ENCODE measurements at regions not wholly inside any gene's neighbourhood (a gene's known extent, or its start where the extent isn't known, plus 50 kb on each side); places are given as distances from the start of the nearest gene placed in this dataset.
"Not testable (repeated sequence)": the region's sequence is repeated elsewhere in the genome, so short reads cannot be mapped to it uniquely, and the experiment has no call there.

- H3K27me3 ChIP-seq (replicated peaks; ENCODE audit: control insufficient read depth, insufficient read depth, low read length, poor library complexity, severe bottlenecking), result no peaks in the 10 kb centered on the region
- H3K4me3 ChIP-seq (ENCODE audit: insufficient read depth, low read depth, low read length, poor library complexity, severe bottlenecking), result no peak overlapping the region
- H3K9me3 ChIP-seq (ENCODE audit: control insufficient read depth, low read length), result no peaks in the 10 kb centered on the region
- no peak overlapping the region for H3K27ac ChIP-seq (ENCODE audit: insufficient read depth, low read length, poor library complexity, severe bottlenecking)
- no peaks in the 10 kb centered on the region for H3K36me3 ChIP-seq (ENCODE audit: control insufficient read depth, insufficient read depth, low read length)
- H3K4me1 ChIP-seq (ENCODE audit: control insufficient read depth, insufficient read depth, low read length, poor library complexity, severe bottlenecking), result no peaks in the 10 kb centered on the region
- no peak for DNase-seq
These were observed 1212.9 kb downstream of the TYW1 start for GRCh38 chr7:68209486-68209885.

- Histone ChIP-seq H3K36me3 (ENCODE audit: control insufficient read depth, insufficient read depth, low read length) (no peaks in the 10 kb centered on the region), H3K27ac (ENCODE audit: insufficient read depth, low read length, poor library complexity, severe bottlenecking) (no peak overlapping the region), H3K9me3 (ENCODE audit: control insufficient read depth, low read length) (no peaks in the 10 kb centered on the region), H3K27me3 (replicated peaks; ENCODE audit: control insufficient read depth, insufficient read depth, low read length, poor library complexity, severe bottlenecking) (no peaks in the 10 kb centered on the region), H3K4me3 (ENCODE audit: insufficient read depth, low read depth, low read length, poor library complexity, severe bottlenecking) (no peak overlapping the region), H3K4me1 (ENCODE audit: control insufficient read depth, insufficient read depth, low read length, poor library complexity, severe bottlenecking) (no peaks in the 10 kb centered on the region)
- DNase-seq, result no peak
These were observed 1217.2 kb downstream of the TYW1 start for GRCh38 chr7:68213838-68214237.

- Histone ChIP-seq H3K4me3 (ENCODE audit: insufficient read depth, low read depth, low read length, poor library complexity, severe bottlenecking) (no peak overlapping the region), H3K27ac (ENCODE audit: insufficient read depth, low read length, poor library complexity, severe bottlenecking) (no peak overlapping the region), H3K9me3 (ENCODE audit: control insufficient read depth, low read length) (no peaks in the 10 kb centered on the region), H3K27me3 (replicated peaks; ENCODE audit: control insufficient read depth, insufficient read depth, low read length, poor library complexity, severe bottlenecking) (no peaks in the 10 kb centered on the region), H3K4me1 (ENCODE audit: control insufficient read depth, insufficient read depth, low read length, poor library complexity, severe bottlenecking) (no peaks in the 10 kb centered on the region), H3K36me3 (ENCODE audit: control insufficient read depth, insufficient read depth, low read length) (no peaks in the 10 kb centered on the region)
- DNase-seq, result no peak
These were observed 1219.4 kb downstream of the TYW1 start for GRCh38 chr7:68216051-68216450.

GRCh38 chr7:68217426-68217825 lies 1220.8 kb downstream of the TYW1 start:
- H3K4me3 ChIP-seq (ENCODE audit: insufficient read depth, low read depth, low read length, poor library complexity, severe bottlenecking), result no peak overlapping the region
- H3K27ac ChIP-seq (ENCODE audit: insufficient read depth, low read length, poor library complexity, severe bottlenecking), result no peak overlapping the region
- no peaks in the 10 kb centered on the region for H3K27me3 ChIP-seq (replicated peaks; ENCODE audit: control insufficient read depth, insufficient read depth, low read length, poor library complexity, severe bottlenecking)
- no peaks in the 10 kb centered on the region for H3K9me3 ChIP-seq (ENCODE audit: control insufficient read depth, low read length)
- no peak for DNase-seq
- H3K4me1 ChIP-seq (ENCODE audit: control insufficient read depth, insufficient read depth, low read length, poor library complexity, severe bottlenecking), result no peaks in the 10 kb centered on the region
- H3K36me3 ChIP-seq (ENCODE audit: control insufficient read depth, insufficient read depth, low read length), result no peaks in the 10 kb centered on the region

GRCh38 chr7:68218461-68218860 lies 1221.8 kb downstream of the TYW1 start:
- no peaks in the 10 kb centered on the region for H3K4me1 ChIP-seq (ENCODE audit: control insufficient read depth, insufficient read depth, low read length, poor library complexity, severe bottlenecking)
- no peak overlapping the region for H3K27ac ChIP-seq (ENCODE audit: insufficient read depth, low read length, poor library complexity, severe bottlenecking)
- no peaks in the 10 kb centered on the region for H3K36me3 ChIP-seq (ENCODE audit: control insufficient read depth, insufficient read depth, low read length)
- no peaks in the 10 kb centered on the region for H3K9me3 ChIP-seq (ENCODE audit: control insufficient read depth, low read length)
- H3K4me3 ChIP-seq (ENCODE audit: insufficient read depth, low read depth, low read length, poor library complexity, severe bottlenecking), result no peak overlapping the region
- no peak for DNase-seq
- H3K27me3 ChIP-seq (replicated peaks; ENCODE audit: control insufficient read depth, insufficient read depth, low read length, poor library complexity, severe bottlenecking), result no peaks in the 10 kb centered on the region

GRCh38 chr7:68222311-68222710 lies 1225.7 kb downstream of the TYW1 start:
- no peaks in the 10 kb centered on the region for H3K27me3 ChIP-seq (replicated peaks; ENCODE audit: control insufficient read depth, insufficient read depth, low read length, poor library complexity, severe bottlenecking)
- no peak for DNase-seq
- no peaks in the 10 kb centered on the region for H3K4me1 ChIP-seq (ENCODE audit: control insufficient read depth, insufficient read depth, low read length, poor library complexity, severe bottlenecking)
- no peak overlapping the region for H3K4me3 ChIP-seq (ENCODE audit: insufficient read depth, low read depth, low read length, poor library complexity, severe bottlenecking)
- no peak overlapping the region for H3K27ac ChIP-seq (ENCODE audit: insufficient read depth, low read length, poor library complexity, severe bottlenecking)
- no peaks in the 10 kb centered on the region for H3K9me3 ChIP-seq (ENCODE audit: control insufficient read depth, low read length)
- no peaks in the 10 kb centered on the region for H3K36me3 ChIP-seq (ENCODE audit: control insufficient read depth, insufficient read depth, low read length)

GRCh38 chr7:68224041-68224741 lies 1227.6 kb downstream of the TYW1 start:
- Histone ChIP-seq H3K27ac (ENCODE audit: insufficient read depth, low read length, poor library complexity, severe bottlenecking) (no peak overlapping the region), H3K27me3 (replicated peaks; ENCODE audit: control insufficient read depth, insufficient read depth, low read length, poor library complexity, severe bottlenecking) (no peaks in the 10 kb centered on the region), H3K4me3 (ENCODE audit: insufficient read depth, low read depth, low read length, poor library complexity, severe bottlenecking) (no peak overlapping the region), H3K36me3 (ENCODE audit: control insufficient read depth, insufficient read depth, low read length) (no peaks in the 10 kb centered on the region), H3K9me3 (ENCODE audit: control insufficient read depth, low read length) (no peaks in the 10 kb centered on the region), H3K4me1 (ENCODE audit: control insufficient read depth, insufficient read depth, low read length, poor library complexity, severe bottlenecking) (no peaks in the 10 kb centered on the region)
- DNase-seq, result no peak

GRCh38 chr7:68231011-68231410 lies 1234.4 kb downstream of the TYW1 start:
- not testable (repeated sequence) for DNase-seq; H3K9me3 ChIP-seq (ENCODE audit: control insufficient read depth, low read length)

GRCh38 chr7:68235937-68236336 lies 1239.3 kb downstream of the TYW1 start:
- no peak for DNase-seq
- Histone ChIP-seq H3K36me3 (ENCODE audit: control insufficient read depth, insufficient read depth, low read length) (no peaks in the 10 kb centered on the region), H3K27ac (ENCODE audit: insufficient read depth, low read length, poor library complexity, severe bottlenecking) (no peak overlapping the region), H3K4me1 (ENCODE audit: control insufficient read depth, insufficient read depth, low read length, poor library complexity, severe bottlenecking) (no peaks in the 10 kb centered on the region), H3K9me3 (ENCODE audit: control insufficient read depth, low read length) (no peaks in the 10 kb centered on the region), H3K4me3 (ENCODE audit: insufficient read depth, low read depth, low read length, poor library complexity, severe bottlenecking) (no peak overlapping the region), H3K27me3 (replicated peaks; ENCODE audit: control insufficient read depth, insufficient read depth, low read length, poor library complexity, severe bottlenecking) (no peaks in the 10 kb centered on the region)

More at GRCh38 chr7:68231011-68231410, 1234.4 kb downstream of the TYW1 start:
- H3K4me3 ChIP-seq (ENCODE audit: insufficient read depth, low read depth, low read length, poor library complexity, severe bottlenecking); H3K27ac ChIP-seq (ENCODE audit: insufficient read depth, low read length, poor library complexity, severe bottlenecking); H3K4me1 ChIP-seq (ENCODE audit: control insufficient read depth, insufficient read depth, low read length, poor library complexity, severe bottlenecking); H3K27me3 ChIP-seq (replicated peaks; ENCODE audit: control insufficient read depth, insufficient read depth, low read length, poor library complexity, severe bottlenecking); H3K36me3 ChIP-seq (ENCODE audit: control insufficient read depth, insufficient read depth, low read length): not testable (repeated sequence)

GRCh38 chr7:68238204-68238805 lies 1241.7 kb downstream of the TYW1 start:
- Histone ChIP-seq H3K27me3 (replicated peaks; ENCODE audit: control insufficient read depth, insufficient read depth, low read length, poor library complexity, severe bottlenecking) (no peaks in the 10 kb centered on the region), H3K4me1 (ENCODE audit: control insufficient read depth, insufficient read depth, low read length, poor library complexity, severe bottlenecking) (no peaks in the 10 kb centered on the region), H3K36me3 (ENCODE audit: control insufficient read depth, insufficient read depth, low read length) (no peaks in the 10 kb centered on the region), H3K4me3 (ENCODE audit: insufficient read depth, low read depth, low read length, poor library complexity, severe bottlenecking) (no peak overlapping the region), H3K9me3 (ENCODE audit: control insufficient read depth, low read length) (no peaks in the 10 kb centered on the region), H3K27ac (ENCODE audit: insufficient read depth, low read length, poor library complexity, severe bottlenecking) (no peak overlapping the region)
- DNase-seq, result no peak
